ENCODE measurements at regions not wholly inside any gene's neighbourhood (a gene's known extent, or its start where the extent isn't known, plus 50 kb on each side); places are given as distances from the start of the nearest gene placed in this dataset.

DNA sequence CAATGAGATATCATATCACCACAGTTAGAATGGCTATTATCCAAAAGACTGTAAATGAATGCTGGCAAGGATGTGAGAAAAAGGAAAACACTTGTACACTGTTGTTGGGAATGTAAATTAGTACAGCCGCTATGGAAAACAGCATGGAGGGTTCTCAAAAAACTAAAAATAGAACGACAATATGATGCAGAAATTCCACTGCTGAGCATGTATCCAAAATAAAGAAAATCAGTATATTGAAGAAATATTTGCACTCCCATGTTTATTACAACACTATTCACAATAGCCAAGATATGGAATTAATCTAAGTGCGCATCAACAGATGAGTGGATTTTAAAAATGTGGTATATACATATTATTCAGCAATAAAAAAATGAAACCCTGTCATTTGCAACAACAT is 898.9 kb upstream of the MAN1A1 start:
- TF ChIP-seq, protein P1, sequence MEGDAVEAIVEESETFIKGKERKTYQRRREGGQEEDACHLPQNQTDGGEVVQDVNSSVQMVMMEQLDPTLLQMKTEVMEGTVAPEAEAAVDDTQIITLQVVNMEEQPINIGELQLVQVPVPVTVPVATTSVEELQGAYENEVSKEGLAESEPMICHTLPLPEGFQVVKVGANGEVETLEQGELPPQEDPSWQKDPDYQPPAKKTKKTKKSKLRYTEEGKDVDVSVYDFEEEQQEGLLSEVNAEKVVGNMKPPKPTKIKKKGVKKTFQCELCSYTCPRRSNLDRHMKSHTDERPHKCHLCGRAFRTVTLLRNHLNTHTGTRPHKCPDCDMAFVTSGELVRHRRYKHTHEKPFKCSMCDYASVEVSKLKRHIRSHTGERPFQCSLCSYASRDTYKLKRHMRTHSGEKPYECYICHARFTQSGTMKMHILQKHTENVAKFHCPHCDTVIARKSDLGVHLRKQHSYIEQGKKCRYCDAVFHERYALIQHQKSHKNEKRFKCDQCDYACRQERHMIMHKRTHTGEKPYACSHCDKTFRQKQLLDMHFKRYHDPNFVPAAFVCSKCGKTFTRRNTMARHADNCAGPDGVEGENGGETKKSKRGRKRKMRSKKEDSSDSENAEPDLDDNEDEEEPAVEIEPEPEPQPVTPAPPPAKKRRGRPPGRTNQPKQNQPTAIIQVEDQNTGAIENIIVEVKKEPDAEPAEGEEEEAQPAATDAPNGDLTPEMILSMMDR (conservative IDR thresholded peaks at IDR 0.05; ENCODE audit: low read length): no peak
- no peak for TF ChIP-seq EZH2phosphoT487 (IDR thresholded peaks at IDR 0.05; ENCODE audit: borderline replicate concordance, low read depth, low read length)
